ENCODE measurements at regions not wholly inside any gene's neighbourhood (a gene's known extent, or its start where the extent isn't known, plus 50 kb on each side); places are given as distances from the start of the nearest gene placed in this dataset.

DNA sequence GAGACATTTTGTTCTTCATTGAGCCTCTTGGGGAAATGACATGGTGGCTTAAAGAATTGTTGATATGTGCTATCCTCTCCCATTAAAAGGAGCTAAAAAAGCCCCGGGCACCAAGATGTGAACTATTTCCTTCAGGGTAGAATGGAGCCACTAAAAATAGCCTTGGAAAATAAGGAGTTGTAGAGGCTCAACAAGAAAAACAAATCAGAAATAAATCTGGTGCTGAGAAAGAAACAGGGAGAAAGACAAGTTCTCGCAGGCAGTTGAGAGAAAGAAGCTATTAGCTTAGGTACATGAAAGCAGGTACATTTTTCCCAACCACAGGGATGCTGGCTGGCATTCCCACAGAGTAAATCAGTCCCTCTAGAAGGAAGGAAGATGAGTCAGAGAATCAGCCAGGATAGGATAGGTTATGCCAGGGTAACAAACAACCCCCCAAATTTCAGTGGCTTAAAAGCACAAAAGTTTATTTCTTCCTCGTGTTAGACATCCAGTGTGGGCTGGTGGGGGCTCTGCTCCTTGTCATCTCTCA, 134.6 kb upstream of the ADRA1B start:
- Histone ChIP-seq H3K4me2 (ENCODE audit: insufficient read depth, low read length) (no peak overlapping the region), H3K27ac (ENCODE audit: low read length) (no peak overlapping the region), H3K9ac (ENCODE audit: low read depth, low read length) (no peak overlapping the region)

DNA sequence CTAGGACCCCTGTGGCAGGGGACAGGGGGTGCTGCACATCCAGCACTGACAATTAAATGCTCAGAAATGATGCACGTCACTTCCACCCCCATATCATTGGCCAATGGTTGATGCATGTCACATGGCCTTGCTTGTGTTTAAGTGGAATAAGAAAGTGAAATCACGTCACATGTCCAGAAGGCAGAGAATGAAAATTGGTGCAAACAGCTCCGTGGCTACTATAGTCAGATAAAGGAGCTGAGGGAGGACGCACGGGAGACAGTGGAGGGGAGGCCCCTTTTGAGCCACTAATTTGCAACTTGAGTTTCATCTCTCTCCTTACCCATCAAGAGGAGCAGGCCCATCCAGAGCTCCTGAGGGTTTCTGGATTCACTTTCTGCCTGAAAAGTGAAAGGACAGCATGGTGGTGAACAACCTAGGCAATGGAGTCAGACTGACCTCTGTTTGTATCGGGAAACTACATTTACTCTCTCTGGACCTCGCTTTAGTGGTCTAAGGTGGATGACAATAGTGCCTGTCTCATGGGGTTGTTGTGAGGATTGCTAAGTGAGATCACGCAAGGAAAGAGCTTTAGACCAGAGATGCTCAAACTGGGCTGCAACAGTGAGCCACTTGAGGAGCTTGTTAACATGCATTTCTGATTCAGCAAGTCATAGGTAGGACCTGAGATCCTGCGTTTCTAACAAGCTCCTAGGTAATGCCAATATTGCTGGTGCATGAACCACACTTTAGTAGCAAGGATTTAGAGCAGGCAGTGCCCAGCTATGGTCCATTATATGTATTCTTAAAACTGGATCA, 133.9 kb upstream of the ADRA1B start:
- Histone ChIP-seq H3K27me3 (ENCODE audit: insufficient read depth, low read length, poor library complexity) (no peaks in the 10 kb centered on the region), H3K9me3 (ENCODE audit: insufficient read depth, low read length, severe bottlenecking) (no peaks in the 10 kb centered on the region), H2AFZ (ENCODE audit: low read depth, low read length) (no peak overlapping the region), H3K4me3 (ENCODE audit: low read depth in 1 of 2, low read length in 2 of 2) (no peak overlapping the region), H3K79me2 (ENCODE audit: insufficient read depth, low read length) (no peaks in the 10 kb centered on the region), H3K27ac (ENCODE audit: low read length) (no peak overlapping the region), H3K36me3 (ENCODE audit: insufficient read depth, low read length) (no peaks in the 10 kb centered on the region), H3K4me1 (ENCODE audit: insufficient read depth, low read length) (no peaks in the 10 kb centered on the region), H4K20me1 (ENCODE audit: insufficient read depth, low read length) (no peaks in the 10 kb centered on the region), H3K4me2 (ENCODE audit: insufficient read depth, low read length) (no peak overlapping the region), H3K9ac (ENCODE audit: low read depth, low read length) (no peak overlapping the region)
- no peak for DNase-seq
- no peak for TF ChIP-seq EZH2 (IDR thresholded peaks at IDR 0.05; ENCODE audit: borderline replicate concordance, low read depth, low read length, severe bottlenecking)
- TF ChIP-seq, protein P1, sequence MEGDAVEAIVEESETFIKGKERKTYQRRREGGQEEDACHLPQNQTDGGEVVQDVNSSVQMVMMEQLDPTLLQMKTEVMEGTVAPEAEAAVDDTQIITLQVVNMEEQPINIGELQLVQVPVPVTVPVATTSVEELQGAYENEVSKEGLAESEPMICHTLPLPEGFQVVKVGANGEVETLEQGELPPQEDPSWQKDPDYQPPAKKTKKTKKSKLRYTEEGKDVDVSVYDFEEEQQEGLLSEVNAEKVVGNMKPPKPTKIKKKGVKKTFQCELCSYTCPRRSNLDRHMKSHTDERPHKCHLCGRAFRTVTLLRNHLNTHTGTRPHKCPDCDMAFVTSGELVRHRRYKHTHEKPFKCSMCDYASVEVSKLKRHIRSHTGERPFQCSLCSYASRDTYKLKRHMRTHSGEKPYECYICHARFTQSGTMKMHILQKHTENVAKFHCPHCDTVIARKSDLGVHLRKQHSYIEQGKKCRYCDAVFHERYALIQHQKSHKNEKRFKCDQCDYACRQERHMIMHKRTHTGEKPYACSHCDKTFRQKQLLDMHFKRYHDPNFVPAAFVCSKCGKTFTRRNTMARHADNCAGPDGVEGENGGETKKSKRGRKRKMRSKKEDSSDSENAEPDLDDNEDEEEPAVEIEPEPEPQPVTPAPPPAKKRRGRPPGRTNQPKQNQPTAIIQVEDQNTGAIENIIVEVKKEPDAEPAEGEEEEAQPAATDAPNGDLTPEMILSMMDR (IDR thresholded peaks at IDR 0.05; ENCODE audit: borderline replicate concordance, extremely low read depth, low read length, poor library complexity, severe bottlenecking), result no peak
- no peak for ATAC-seq (ENCODE audit: insufficient read depth, low read depth)

More for the DNA sequence above, 134.6 kb upstream of the ADRA1B start:
- H3K4me1 ChIP-seq (ENCODE audit: insufficient read depth, low read length), result no peaks in the 10 kb centered on the region
- TF ChIP-seq EZH2 (IDR thresholded peaks at IDR 0.05; ENCODE audit: borderline replicate concordance, low read depth, low read length, severe bottlenecking), result no peak
- TF ChIP-seq, protein P1 (IDR thresholded peaks at IDR 0.05; ENCODE audit: borderline replicate concordance, extremely low read depth, low read length, poor library complexity, severe bottlenecking), result no peak
- ATAC-seq (ENCODE audit: insufficient read depth, low read depth), result no peak
- no peak overlapping the region for H2AFZ ChIP-seq (ENCODE audit: low read depth, low read length)
- H3K9me3 ChIP-seq (ENCODE audit: insufficient read depth, low read length, severe bottlenecking), result no peaks in the 10 kb centered on the region
- no peak overlapping the region for H3K4me3 ChIP-seq (ENCODE audit: low read depth in 1 of 2, low read length in 2 of 2)
- no peaks in the 10 kb centered on the region for H3K36me3 ChIP-seq (ENCODE audit: insufficient read depth, low read length)
- H3K79me2 ChIP-seq (ENCODE audit: insufficient read depth, low read length), result no peaks in the 10 kb centered on the region
- DNase-seq, result no peak
- no peaks in the 10 kb centered on the region for H4K20me1 ChIP-seq (ENCODE audit: insufficient read depth, low read length)
- no peaks in the 10 kb centered on the region for H3K27me3 ChIP-seq (ENCODE audit: insufficient read depth, low read length, poor library complexity)

DNA sequence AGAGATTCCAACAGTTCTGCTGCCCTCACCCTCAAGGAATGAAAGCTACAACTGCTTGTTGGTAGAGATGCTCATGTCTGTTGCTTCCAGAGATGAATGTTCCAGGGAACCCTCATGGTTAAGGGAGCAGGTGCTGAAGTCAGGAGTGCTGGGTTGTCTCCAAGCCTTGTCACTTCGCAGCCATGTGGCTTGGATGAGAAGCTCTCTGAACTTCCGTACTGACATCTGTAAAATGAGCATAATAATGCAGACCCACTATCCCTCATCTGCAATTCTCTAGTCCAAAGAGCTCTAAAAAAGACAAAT, 133.3 kb upstream of the ADRA1B start:
- H3K36me3 ChIP-seq (ENCODE audit: insufficient read depth, low read length), result no peaks in the 10 kb centered on the region
- no peak overlapping the region for H3K27ac ChIP-seq (ENCODE audit: low read length)
- TF ChIP-seq, protein P1 (IDR thresholded peaks at IDR 0.05; ENCODE audit: borderline replicate concordance, extremely low read depth, low read length, poor library complexity, severe bottlenecking), result no peak
- no peak for TF ChIP-seq EZH2 (IDR thresholded peaks at IDR 0.05; ENCODE audit: borderline replicate concordance, low read depth, low read length, severe bottlenecking)
- no peak overlapping the region for H3K4me3 ChIP-seq (ENCODE audit: low read depth in 1 of 2, low read length in 2 of 2)
- H4K20me1 ChIP-seq (ENCODE audit: insufficient read depth, low read length), result no peaks in the 10 kb centered on the region
- no peaks in the 10 kb centered on the region for H3K79me2 ChIP-seq (ENCODE audit: insufficient read depth, low read length)
- no peak overlapping the region for H2AFZ ChIP-seq (ENCODE audit: low read depth, low read length)
- no peak for DNase-seq
- no peaks in the 10 kb centered on the region for H3K9me3 ChIP-seq (ENCODE audit: insufficient read depth, low read length, severe bottlenecking)
- H3K4me1 ChIP-seq (ENCODE audit: insufficient read depth, low read length), result no peaks in the 10 kb centered on the region
- no peak overlapping the region for H3K4me2 ChIP-seq (ENCODE audit: insufficient read depth, low read length)
- no peaks in the 10 kb centered on the region for H3K27me3 ChIP-seq (ENCODE audit: insufficient read depth, low read length, poor library complexity)
- H3K9ac ChIP-seq (ENCODE audit: low read depth, low read length), result no peak overlapping the region
- no peak for ATAC-seq (ENCODE audit: insufficient read depth, low read depth)
